Inflammatory macrophage treated with lipopolysaccharide for 1 hour (primary cell): ENCODE measurements at regions not wholly inside any gene's neighbourhood (a gene's known extent, or its start where the extent isn't known, plus 50 kb on each side); places are given as distances from the start of the nearest gene placed in this dataset.
A peak's percentile ranks its signal among the peaks of the same experiment; 100 is the strongest.

Experiments used
- DNase-seq, 2 donors: peaks; one replicate each; pipeline ENCODE4 v3.0.0-alpha.2; 2020 to 2022

DNA sequence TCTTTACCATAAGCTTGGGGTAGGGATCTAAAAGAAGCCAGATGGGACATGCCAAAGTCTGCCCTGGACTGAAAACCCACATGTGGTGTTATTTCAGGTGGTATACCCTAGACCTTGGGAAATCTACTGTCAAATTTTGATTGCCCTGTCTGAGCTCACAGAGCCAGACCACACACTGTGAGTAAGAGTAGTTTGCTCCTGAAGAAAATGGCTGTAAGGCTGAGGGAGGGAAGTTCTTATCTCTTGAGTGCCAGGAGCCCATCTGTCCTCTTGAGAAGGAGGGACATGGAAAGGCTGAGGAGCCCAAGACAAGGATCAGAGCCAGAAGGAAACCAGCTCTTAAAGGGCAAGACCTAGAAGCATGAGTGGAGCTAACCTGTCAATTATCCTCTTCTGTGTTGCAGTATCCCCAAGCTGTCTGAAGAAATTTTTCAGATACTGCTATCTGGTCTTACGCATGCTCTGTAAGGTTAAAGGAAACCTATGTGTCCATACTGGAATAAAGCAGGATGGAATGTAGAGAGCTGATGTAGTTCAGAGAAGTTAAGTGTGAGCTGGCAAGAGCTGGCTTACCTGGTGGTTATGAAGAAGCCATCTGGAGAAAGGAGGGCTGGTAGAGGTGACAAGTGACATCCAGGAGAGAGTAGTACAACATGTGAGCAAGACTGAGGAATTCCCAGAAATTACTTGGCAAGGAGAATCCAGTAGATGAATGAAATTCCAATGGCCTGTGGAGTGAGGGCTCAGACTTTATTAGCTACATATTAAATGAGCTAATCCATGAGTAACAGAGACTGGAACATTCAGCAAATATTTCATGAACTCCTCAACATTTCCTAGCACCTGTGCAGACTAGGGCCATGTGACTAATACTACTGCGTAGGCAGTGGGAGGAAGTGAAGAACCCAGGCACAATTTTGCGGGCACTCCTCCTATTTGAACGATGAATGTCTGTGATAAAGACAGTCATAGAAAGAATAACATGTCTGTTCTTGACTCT is 389.1 kb upstream of the KIF2A start:
- DNase-seq = no peak

DNA sequence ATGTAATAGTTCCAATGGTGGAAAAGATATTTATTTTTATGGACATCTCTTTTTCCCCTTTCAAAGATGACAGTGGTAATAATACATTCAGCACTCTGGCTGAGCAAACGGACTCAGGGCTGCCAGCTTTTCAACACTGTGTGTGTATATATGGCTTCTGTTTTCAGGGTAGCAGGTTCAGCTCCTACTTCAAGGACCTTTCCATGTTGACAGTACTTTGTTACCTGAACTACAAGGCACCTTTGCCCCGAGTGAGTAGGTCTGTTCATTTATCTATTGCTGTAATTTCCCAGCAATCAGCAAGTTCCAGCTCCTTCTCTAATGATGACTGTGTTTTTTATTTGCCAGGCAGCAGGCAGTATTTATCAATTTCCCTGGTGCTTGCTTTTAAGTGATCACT is 387.4 kb upstream of the KIF2A start:
- DNase-seq = no peak

DNA sequence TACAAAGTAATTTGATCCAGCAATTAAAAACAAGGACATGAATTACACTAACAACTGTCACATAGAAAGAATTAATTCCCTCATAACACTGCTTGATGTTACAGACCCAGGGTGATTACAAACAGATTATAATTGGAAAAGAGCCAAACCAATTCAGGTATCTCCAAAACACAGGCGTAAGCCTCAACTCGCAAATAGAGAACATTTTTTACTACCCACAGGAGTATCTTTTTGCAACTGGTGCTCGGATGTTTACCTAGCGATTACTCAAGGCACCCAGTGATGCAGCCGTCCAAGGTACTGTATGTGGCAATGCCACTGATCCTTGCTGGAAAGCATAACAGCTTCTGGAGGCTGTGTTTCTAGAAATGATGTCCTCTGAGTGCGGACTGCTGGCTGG is 386.1 kb upstream of the KIF2A start:
- DNase-seq = no peak

- no peak for DNase-seq
These were observed 381.8 kb upstream of the KIF2A start for GRCh38 chr5:61924251-61924650.

DNA sequence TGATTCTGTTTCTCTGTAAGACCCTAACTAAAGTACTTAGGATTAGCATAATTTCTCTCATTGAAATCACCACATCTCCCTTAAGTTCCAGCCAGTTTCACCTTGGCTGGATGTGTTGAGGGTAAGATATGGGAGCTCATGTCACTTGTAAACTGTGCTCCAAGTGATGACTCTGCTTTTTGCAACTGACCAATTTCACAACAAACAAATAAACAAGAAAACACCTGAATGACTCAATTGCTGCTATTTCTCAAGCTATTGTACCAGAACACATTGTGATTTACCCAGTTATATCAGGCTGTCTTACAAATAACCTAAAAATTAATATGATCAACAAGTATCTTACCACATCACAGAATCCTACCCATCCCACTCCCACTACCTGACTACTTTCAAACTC is 379.1 kb upstream of the KIF2A start:
- DNase-seq = no peak

- DNase-seq = no peak
These were observed 374.8 kb upstream of the KIF2A start for GRCh38 chr5:61931236-61931635.

DNA sequence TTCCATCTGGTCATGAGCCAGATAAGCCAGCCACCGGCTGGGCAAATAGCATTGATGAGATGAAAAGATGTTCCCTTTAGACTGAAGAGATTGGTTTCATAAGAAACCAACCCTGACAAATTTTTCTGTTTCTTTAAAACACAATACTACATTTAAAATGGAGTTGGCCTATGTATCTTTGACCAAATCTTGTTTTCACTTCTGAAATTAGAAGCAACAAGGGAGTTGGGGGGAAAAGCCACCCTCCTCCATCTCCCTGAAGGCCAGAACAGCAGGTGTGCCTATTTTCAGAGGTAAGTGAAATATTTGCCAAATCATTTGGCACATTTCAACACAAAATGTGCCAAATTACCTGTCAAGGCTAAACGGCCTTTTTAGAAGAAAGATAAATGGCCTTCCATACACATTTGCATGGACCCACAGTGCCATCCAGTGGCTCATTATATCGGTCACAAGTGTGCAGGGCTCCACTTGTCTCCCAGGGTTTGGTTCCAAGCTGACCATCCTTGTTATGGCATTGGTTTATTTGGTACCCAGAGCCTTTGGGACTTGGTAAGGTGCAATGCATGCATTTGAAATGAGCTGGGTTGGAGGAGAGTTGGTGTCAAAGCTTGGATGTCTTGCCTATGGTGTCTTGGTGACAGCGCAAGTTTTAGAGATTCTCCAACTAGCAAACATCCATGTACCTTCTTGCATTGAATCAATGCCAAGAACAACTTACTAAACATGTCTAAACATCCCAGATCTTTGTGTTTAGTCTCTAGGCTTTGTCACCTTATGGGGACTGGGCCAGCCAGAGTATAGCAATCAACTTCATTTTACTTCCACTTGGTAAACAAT is 372.0 kb upstream of the KIF2A start:
- peak; percentile 15 to 49 for DNase-seq

DNA sequence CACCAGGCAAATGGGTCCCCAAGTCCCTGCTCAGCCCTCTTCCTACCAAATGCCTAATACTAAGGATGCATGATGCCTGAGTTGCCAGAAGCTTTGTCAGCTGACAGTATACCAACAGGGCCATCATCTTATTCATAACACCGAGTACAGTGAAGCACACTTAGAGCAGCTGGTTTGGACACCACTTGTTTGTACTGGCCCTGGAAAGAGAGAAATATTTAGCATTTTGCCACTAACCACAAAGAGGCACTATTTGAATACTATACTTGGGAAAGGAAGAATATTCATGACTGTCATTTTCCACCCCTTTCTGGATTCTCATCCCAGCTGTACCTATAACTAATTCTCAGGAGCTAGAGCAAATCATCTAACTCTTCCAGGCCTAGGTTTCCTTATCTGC is 364.4 kb upstream of the KIF2A start:
- no peak for DNase-seq

DNA sequence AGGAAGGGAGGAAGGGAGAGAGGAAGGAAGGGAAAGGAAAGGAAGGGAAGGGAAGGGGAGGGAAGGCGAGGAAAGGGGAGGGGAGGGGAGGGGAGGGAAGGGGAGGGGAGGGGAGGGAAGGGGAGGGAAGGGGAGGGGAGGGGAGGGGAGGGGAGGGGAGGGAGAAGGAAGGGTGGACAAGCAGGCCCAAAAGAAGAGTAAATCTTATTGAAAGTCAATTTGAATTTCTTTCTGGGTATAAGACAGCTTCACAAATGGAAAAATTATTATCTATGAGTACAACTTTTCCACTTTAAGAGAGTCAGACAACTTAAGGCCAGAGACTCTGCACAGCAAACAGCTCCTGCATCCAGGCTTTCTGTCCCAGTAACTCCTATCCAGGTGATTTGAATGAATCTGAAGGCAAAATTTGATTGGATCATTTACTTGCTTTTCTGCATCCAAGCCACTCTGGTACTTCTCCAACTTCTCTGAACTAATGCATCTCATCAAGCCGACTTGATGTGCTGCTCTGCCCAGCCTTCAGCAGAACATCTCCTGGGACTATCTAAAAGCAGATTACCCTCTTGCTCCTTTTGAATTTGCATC is 363.4 kb upstream of the KIF2A start:
- no peak for DNase-seq

- DNase-seq = no peak
These were observed 362.3 kb upstream of the KIF2A start for GRCh38 chr5:61943713-61944112.

DNA sequence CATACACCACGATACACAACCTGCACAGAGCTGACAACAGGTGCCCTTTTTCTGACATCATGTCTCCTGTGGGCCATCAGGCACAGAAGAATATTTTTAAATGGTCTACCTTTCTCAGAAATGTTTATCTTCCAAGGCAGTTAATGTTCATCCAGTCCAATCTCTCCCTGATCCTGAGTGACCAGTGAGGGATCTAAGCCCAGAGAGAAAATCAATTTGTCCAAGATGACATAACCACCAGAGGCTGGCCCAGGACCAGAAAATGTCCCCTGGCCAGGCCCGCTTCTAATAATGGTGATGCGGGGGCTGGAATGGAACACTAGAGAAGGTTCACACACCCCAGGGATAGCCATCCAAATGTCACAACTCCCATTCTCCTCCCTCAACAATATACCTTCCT is 357.9 kb upstream of the KIF2A start:
- DNase-seq = no peak

DNA sequence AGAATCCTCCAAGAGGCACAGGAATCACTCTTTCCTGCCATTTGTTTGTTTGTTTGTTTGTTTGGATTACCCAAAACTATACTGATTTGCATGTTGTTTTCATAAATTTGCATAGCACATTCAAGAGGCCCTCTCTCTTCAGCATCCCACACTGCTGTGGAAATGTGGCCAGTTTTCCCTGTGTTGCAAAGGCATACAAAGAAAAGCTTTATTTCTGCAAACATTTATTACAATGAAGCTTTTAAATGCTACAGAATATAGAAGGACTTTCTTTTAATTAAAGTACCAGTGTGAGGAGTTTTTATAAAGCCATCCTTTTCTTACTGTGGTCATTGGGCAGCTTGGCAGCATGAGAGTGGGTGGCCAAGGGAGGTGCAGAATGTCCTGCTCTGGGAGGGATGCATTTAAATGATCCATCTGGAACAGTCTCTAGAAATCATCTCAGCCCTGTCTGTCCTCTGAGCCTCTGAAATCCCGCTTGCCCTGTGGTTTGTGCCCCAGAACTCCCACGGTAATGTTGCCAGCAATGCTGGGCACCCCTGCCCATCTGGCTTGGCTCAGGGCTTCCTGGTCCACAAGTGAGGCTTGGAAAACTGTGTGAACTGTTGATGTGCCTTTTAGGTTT is 356.8 kb upstream of the KIF2A start:
- DNase-seq = no peak

DNA sequence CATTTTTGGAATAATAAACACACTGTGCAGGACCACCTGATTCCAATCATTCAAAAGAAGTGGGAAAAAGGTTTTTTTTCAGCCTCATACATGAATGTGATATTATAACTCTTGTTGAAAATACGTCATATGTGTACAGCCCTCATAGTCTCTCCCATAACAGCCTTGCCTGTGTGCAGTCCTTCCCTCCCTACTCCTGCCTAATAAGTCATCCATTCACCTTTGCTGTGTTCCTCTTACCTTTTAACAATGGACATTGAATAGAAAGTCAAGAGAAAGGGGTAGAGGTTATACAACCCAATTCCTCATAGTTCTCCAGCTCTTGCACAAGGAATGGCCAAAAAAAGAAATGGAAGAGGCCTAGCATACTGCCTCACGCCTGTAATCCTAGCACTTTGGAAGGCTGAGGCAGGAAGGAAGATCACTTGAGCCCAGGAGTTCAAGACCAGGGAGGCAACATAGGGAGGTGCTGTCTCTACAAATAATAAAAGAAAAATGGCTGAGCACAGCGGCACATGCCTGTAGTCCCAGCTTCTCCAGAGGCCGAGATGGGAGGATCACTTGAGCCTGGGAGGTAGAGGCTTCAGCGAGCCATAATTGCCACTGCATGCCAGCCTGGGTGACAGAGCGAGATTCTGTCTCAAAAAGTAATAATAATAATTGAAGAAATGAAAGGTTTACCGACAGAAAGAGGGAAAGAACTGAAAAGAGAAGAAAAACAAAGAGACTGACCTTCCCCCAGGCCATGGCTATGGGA is 356.1 kb upstream of the KIF2A start:
- DNase-seq = no peak

GRCh38 chr5:61951295-61951694 is 354.7 kb upstream of the KIF2A start:
- DNase-seq = no peak

GRCh38 chr5:61953913-61954312 is 352.1 kb upstream of the KIF2A start:
- no peak for DNase-seq

GRCh38 chr5:61964201-61964600 is 341.8 kb upstream of the KIF2A start:
- DNase-seq = no peak

DNA sequence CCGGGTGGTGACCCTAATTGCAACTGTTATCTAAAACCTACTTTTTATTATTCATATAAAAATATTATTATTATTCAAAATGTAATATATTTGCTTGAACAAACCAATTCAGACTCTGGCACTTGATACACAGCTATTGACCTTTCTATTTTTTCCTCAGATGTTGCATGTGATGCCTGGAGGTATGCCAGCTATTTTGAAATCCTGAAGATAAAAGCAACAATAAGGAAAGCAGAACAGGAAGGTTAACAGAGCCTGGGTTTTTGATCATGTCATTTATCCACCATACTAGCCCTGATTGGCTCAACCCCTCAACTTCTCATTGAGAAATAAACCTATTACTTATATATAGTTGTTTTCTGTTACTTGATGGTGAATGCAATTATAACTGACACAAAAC is 340.9 kb upstream of the KIF2A start:
- DNase-seq = no peak

DNA sequence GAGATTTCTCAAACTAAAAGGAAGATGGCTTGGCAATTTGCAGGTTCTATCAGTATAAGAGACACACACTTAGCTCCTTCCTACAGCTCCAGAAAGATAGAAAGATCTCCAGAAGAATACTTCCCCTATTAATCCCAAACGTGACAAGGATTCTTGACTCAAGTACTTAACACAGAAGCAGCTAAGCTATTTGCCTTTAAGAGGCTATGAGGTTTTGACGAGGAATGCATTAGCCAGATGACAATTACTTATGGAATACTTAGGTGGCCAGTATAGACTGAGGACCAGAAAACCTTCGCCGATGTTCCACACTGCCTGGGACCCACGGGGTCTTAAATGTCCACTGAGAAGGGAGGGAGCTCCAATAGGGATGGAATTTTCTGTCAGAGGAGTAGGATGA is 340.5 kb upstream of the KIF2A start:
- no peak for DNase-seq

DNA sequence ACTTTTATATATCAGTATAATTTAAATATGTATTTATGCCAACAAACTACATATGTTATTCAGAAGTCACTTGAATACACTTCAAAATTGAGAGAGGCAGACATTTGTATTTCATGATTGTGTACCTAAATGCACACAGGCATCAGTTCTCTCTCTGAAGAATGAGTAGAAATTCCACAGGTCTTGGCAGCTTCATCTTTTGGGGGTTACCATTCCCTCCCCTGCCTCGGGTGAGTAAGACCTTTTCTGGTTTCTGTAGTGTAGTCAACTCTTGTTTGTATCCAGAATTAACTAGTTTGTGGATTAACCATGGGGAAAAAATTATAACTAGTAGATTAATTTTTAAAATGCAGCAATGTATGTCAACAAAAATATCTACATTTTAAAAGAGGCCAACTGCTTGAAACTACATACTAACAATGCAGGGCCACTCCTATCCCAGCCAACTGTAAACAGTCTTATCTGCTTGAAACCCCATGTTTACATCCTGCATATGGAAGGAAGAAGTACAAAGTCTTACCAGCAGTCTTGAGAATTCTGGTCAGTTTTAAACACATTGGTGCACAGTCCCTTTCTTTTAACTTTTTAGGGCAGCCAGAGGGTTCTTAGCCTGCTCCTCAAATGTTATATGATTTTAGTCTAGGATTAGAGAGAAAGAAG is 339.6 kb upstream of the KIF2A start:
- no peak for DNase-seq

DNA sequence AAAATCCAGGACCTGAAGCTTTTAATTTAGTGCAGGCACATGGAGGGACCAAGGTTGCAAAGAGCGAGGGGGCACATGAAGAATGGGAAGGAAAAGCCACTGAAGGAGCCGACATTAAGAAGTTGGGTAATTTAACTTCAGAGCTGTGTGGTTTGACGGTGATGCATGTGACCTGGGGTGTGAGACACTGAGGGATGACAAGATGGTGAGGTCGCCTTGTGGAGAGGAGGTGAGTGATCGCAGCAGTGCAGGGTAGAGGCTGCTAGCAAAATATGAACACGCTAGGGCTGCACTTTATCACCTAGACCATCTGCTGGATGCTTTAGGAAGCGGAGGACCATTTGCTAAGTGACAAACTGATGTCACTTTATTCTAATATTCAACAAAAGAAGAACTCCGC is 339.0 kb upstream of the KIF2A start:
- no peak for DNase-seq

- no peak for DNase-seq
These were observed 338.3 kb upstream of the KIF2A start for GRCh38 chr5:61967681-61968080.

- DNase-seq = no peak
These were observed 336.7 kb upstream of the KIF2A start for GRCh38 chr5:61969347-61969746.
